Gastroesophageal sphincter (tissue), 4 donors: ENCODE measurements at regions not wholly inside any gene's neighbourhood (a gene's known extent, or its start where the extent isn't known, plus 50 kb on each side); places are given as distances from the start of the nearest gene placed in this dataset.

Experiments
- ATAC-seq: fragments of 150-250 bp; one replicate; pipeline ENCODE4 v1.9.1; 2016; ENCODE audit warnings: mild to moderate bottlenecking, moderate library complexity
- H3K27ac ChIP-seq, 4 donors: fragments of 200-600 bp; sonication (generic) in 3 of 4; 1 replicate in 3 of 4; 2 replicates in 1 of 4; pipeline ENCODE4 v1.5.1; 2016 to 2019
- H3K27me3 ChIP-seq: fragments of 200-600 bp; sonication (generic); one replicate; pipeline ENCODE4 v1.5.1; 2019
- H3K36me3 ChIP-seq, 2 donors: fragments of 200-600 bp; sonication (generic); one replicate each; pipeline ENCODE4 v1.5.1; 2019; ENCODE audit warnings: control low read depth in 1 of 2
- H3K4me1 ChIP-seq, 3 donors: fragments of 200-600 bp; sonication (generic); 1 replicate in 2 of 3; 2 replicates in 1 of 3; pipeline ENCODE4 v1.5.1; 2016 to 2019; ENCODE audit warnings: control low read depth in 2 of 3
- H3K4me3 ChIP-seq, 2 donors: fragments of 200-600 bp; sonication (generic); one replicate each; pipeline ENCODE4 v1.5.1; 2019; ENCODE audit warnings: mild to moderate bottlenecking in 1 of 2, moderate library complexity in 1 of 2
- H3K9me3 ChIP-seq, 3 donors: fragments of 200-600 bp; sonication (generic); one replicate each; pipeline ENCODE4 v1.5.1; 2017 to 2019; ENCODE audit warnings: control low read depth in 2 of 3
- CTCF ChIP-seq, 4 experiments: fragments of 200-600 bp in 2 of 4; fragments of 450-650 bp in 2 of 4; sonication (generic) in 1 of 4; IDR thresholded peaks; one replicate each; pipeline ENCODE4 v1.5.1; 2017 to 2019; ENCODE audit warnings: antibody characterized with exemption in 4 of 4, mild to moderate bottlenecking in 2 of 4, moderate library complexity in 2 of 4
- EP300 ChIP-seq: sonication (generic); formaldehyde crosslinking; IDR thresholded peaks from one replicate; pipeline ENCODE4 v1.6.1; 2017; ENCODE audit warnings: antibody characterized with exemption, mild to moderate bottlenecking
- POLR2A ChIP-seq, 2 donors: fragments of 450-650 bp; IDR thresholded peaks; one replicate each; pipeline ENCODE4 v1.6.1; 2017; ENCODE audit warnings: antibody characterized with exemption in 2 of 2, mild to moderate bottlenecking in 2 of 2, moderate library complexity in 1 of 2
- POLR2AphosphoS5 ChIP-seq: sonication (generic); formaldehyde crosslinking; IDR thresholded peaks from one replicate; pipeline ENCODE4 v1.6.1; 2017; ENCODE audit warnings: antibody characterized with exemption
- WGBS, 2 donors: methylation state at CpG; one replicate each; pipeline ENCODE4 v1.1.5; 2018; ENCODE audit warnings: low coverage in 1 of 2; 5-methylcytosine and 5-hydroxymethylcytosine counted together

- no peak overlapping the region for H3K4me3 ChIP-seq
- H3K4me1 ChIP-seq = peaks cover 0 to 5% (median 0%) of the 10 kb centered on the region in 3 donors
- H3K27ac ChIP-seq = no peak overlapping the region
- ATAC-seq = no peak
- TF ChIP-seq POLR2A (IDR thresholded peaks at IDR 0.05) = no peak
- no peak for TF ChIP-seq EP300
- no peak for TF ChIP-seq POLR2AphosphoS5
- no peak for TF ChIP-seq CTCF (IDR thresholded peaks at IDR 0.05)
- no peaks in the 10 kb centered on the region for H3K36me3 ChIP-seq
- H3K27me3 ChIP-seq = no peaks in the 10 kb centered on the region
- 36% methylated on average over 1 of the region's 1 CpG; no CpG with 5 or more reads in 1 of the 2 donors for WGBS, 2 donors
- H3K9me3 ChIP-seq = no peaks in the 10 kb centered on the region
These were observed 219.2 kb downstream of the IRS1 start for GRCh38 chr2:226580403-226580802.

GRCh38 chr2:226579519-226579918 lies 220.1 kb downstream of the IRS1 start:
- TF ChIP-seq CTCF (IDR thresholded peaks at IDR 0.05) (no peak), POLR2A (IDR thresholded peaks at IDR 0.05) (no peak), EP300 (no peak), POLR2AphosphoS5 (no peak)
- Histone ChIP-seq H3K27me3 (no peaks in the 10 kb centered on the region), H3K36me3 (no peaks in the 10 kb centered on the region), H3K4me1 (peaks cover 0 to 5% (median 0%) of the 10 kb centered on the region in 3 donors), H3K27ac (no peak overlapping the region), H3K9me3 (no peaks in the 10 kb centered on the region), H3K4me3 (no peak overlapping the region)
- no peak for ATAC-seq
- WGBS, 2 donors = 71 to 80% methylated on average over 2 of the region's 2 CpGs

GRCh38 chr2:226578879-226579278 lies 220.7 kb downstream of the IRS1 start:
- Histone ChIP-seq H3K4me3 (no peak overlapping the region), H3K36me3 (no peaks in the 10 kb centered on the region), H3K9me3 (no peaks in the 10 kb centered on the region), H3K27ac (no peak overlapping the region), H3K27me3 (no peaks in the 10 kb centered on the region), H3K4me1 (peaks cover 0 to 5% (median 0%) of the 10 kb centered on the region in 3 donors)
- no peak for ATAC-seq
- TF ChIP-seq EP300 = no peak
- no peak for TF ChIP-seq POLR2AphosphoS5
- no peak for TF ChIP-seq CTCF (IDR thresholded peaks at IDR 0.05)
- TF ChIP-seq POLR2A (IDR thresholded peaks at IDR 0.05) = no peak
- WGBS, 2 donors = 82% methylated on average over 1 of the region's 1 CpG; no CpG with 5 or more reads in 1 of the 2 donors

DNA sequence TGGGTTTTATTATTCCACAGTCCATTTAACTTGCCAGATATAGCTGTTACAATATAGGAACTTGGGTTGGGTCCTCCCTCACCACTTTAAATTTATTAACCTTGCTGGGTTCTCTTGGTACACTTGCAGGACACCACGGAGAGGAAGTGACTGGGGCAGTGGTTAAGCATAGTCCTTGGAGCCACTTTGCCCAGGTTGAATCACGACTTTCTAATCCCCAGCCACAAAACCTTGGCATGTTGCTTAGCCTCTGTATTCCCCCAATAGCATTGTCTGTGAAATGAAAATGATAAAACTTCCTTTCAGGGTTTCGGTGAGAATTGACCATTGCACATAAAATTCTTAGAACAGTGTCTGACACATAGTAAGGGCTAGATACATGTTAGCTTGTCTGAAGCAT lies 221.2 kb downstream of the IRS1 start:
- Histone ChIP-seq H3K4me3 (no peak overlapping the region), H3K36me3 (no peaks in the 10 kb centered on the region), H3K4me1 (peaks cover 0 to 4% (median 0%) of the 10 kb centered on the region in 3 donors), H3K27me3 (no peaks in the 10 kb centered on the region), H3K9me3 (no peaks in the 10 kb centered on the region), H3K27ac (no peak overlapping the region)
- TF ChIP-seq POLR2AphosphoS5 (no peak), EP300 (no peak), POLR2A (IDR thresholded peaks at IDR 0.05) (no peak), CTCF (IDR thresholded peaks at IDR 0.05) (no peak)
- ATAC-seq = no peak
- WGBS, 2 donors = 84 to 87% methylated on average over 3 of the region's 3 CpGs

DNA sequence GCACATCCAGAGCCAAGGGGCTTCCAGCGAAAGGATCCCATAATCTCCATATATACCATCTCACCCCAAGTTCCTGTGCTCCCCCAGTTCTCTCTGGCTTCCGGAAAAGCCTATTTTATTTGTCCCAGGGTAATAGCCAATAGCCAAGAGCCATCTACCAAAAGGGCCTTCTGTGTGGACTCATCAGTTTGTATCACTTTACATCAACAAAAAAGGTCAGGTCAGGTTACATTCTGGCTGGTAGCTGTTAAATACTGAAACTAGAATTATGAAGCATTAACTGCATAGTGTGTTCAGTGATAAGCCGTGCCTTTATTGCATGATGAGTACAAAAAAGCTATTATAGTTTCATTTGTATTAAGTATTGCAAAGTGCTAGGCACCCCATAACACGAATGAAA lies 223.7 kb downstream of the IRS1 start:
- no peak for ATAC-seq
- H3K27ac ChIP-seq = no peak overlapping the region
- no peaks in the 10 kb centered on the region for H3K4me1 ChIP-seq
- H3K27me3 ChIP-seq = no peaks in the 10 kb centered on the region
- 72 to 83% methylated on average over 4 of the region's 4 CpGs for WGBS, 2 donors
- H3K4me3 ChIP-seq = no peak overlapping the region
- no peaks in the 10 kb centered on the region for H3K36me3 ChIP-seq
- no peaks in the 10 kb centered on the region for H3K9me3 ChIP-seq
- TF ChIP-seq POLR2A (IDR thresholded peaks at IDR 0.05) = no peak
- TF ChIP-seq CTCF (IDR thresholded peaks at IDR 0.05) = no peak
- TF ChIP-seq EP300 = no peak
